Esophagus squamous epithelium (tissue), 5 donors: ENCODE measurements at regions not wholly inside any gene's neighbourhood (a gene's known extent, or its start where the extent isn't known, plus 50 kb on each side); places are given as distances from the start of the nearest gene placed in this dataset.

ENCODE experiments used
- DNase-seq: peaks from one replicate; lab custom pipeline; 2025; lab: John Stamatoyannopoulos, UW
- H3K27ac ChIP-seq, 4 donors: fragments of 200-600 bp; sonication (generic); one replicate each; pipeline ENCODE4 v1.5.1; 2016 to 2019; ENCODE audit warnings: mild to moderate bottlenecking in 1 of 4
- H3K27me3 ChIP-seq, 4 donors: fragments of 200-600 bp; sonication (generic); 1 replicate in 3 of 4; 2 replicates in 1 of 4; pipeline versions ENCODE4 v1.5.1 to v1.6.0; 2017 to 2021; ENCODE audit warnings: antibody characterized with exemption in 1 of 4
- H3K36me3 ChIP-seq, 3 donors: fragments of 200-600 bp; sonication (generic); one replicate each; pipeline ENCODE4 v1.5.1; 2016 to 2019
- H3K4me1 ChIP-seq, 3 donors: fragments of 200-600 bp; sonication (generic); one replicate each; pipeline ENCODE4 v1.5.1; 2017 to 2019
- H3K4me3 ChIP-seq, 4 donors: fragments of 200-600 bp; sonication (generic); 1 replicate in 3 of 4; 2 replicates in 1 of 4; pipeline ENCODE4 v1.5.1; 2016 to 2019; ENCODE audit warnings: mild to moderate bottlenecking in 2 of 4, moderate library complexity in 1 of 4
- H3K9me3 ChIP-seq, 3 donors: fragments of 200-600 bp; sonication (generic); one replicate each; pipeline ENCODE4 v1.5.1; 2016 to 2019
- CTCF ChIP-seq, 6 experiments: fragments of 450-650 bp in 4 of 6; fragments of 200-600 bp in 2 of 6; sonication (generic) in 2 of 6; IDR thresholded peaks; one replicate each; pipeline ENCODE4 v1.5.1; 2016 to 2019; ENCODE audit warnings: antibody characterized with exemption in 6 of 6, mild to moderate bottlenecking in 4 of 6, moderate library complexity in 4 of 6
- POLR2A ChIP-seq, 4 donors: fragments of 450-650 bp; IDR thresholded peaks; one replicate each; pipeline ENCODE4 v1.6.1; 2017; ENCODE audit warnings: antibody characterized with exemption in 4 of 4, mild to moderate bottlenecking in 4 of 4, moderate library complexity in 3 of 4
- WGBS, 2 donors: methylation state at CpG; one replicate each; pipeline ENCODE4 v1.1.5; 2018; 5-methylcytosine and 5-hydroxymethylcytosine counted together
- intact Hi-C: fragments of 100-400 bp; cut with DNase I; formaldehyde crosslinking; loops from one replicate; pipeline ENCODE4 v1.15.0; 2022
- donor health status: DM: yes; HTN: yes; CAD: no.

- H3K4me1 ChIP-seq = peaks cover 0 to 22% (median 0%) of the 10 kb centered on the region in 3 donors
- no peak overlapping the region for H3K4me3 ChIP-seq
- H3K27me3 ChIP-seq = no peaks in the 10 kb centered on the region
- H3K9me3 ChIP-seq = no peaks in the 10 kb centered on the region
- H3K36me3 ChIP-seq = no peaks in the 10 kb centered on the region
- TF ChIP-seq POLR2A (IDR thresholded peaks at IDR 0.05) (no peak), CTCF (IDR thresholded peaks at IDR 0.05) (peak in 2 of 6 experiments; percentile 19 to 44)
- no peak overlapping the region for H3K27ac ChIP-seq
- intact Hi-C loops = no loop called here
- no peak for DNase-seq
These were observed 496.4 kb downstream of the PCNX1 start for GRCh38 chr14:71403656-71404055.

- no peak for DNase-seq
- Histone ChIP-seq H3K27ac (no peak overlapping the region), H3K27me3 (no peaks in the 10 kb centered on the region), H3K36me3 (no peaks in the 10 kb centered on the region), H3K4me1 (peaks cover 0 to 15% (median 0%) of the 10 kb centered on the region in 3 donors), H3K4me3 (no peak overlapping the region), H3K9me3 (no peaks in the 10 kb centered on the region)
- intact Hi-C loops = no loop called here
- WGBS, 2 donors = 88 to 95% methylated on average over 4 of the region's 4 CpGs
- no peak for TF ChIP-seq POLR2A (IDR thresholded peaks at IDR 0.05)
- TF ChIP-seq CTCF (IDR thresholded peaks at IDR 0.05) = no peak
These were observed 498.4 kb downstream of the PCNX1 start for GRCh38 chr14:71405676-71406075.

- intact Hi-C loops = no loop called here
- WGBS, 2 donors = 78 to 82% methylated on average over 7 of the region's 7 CpGs
These were observed 501.2 kb downstream of the PCNX1 start for GRCh38 chr14:71408362-71409030.

GRCh38 chr14:71410578-71411284, 503.5 kb downstream of the PCNX1 start:
- no peaks in the 10 kb centered on the region for H3K36me3 ChIP-seq
- H3K4me1 ChIP-seq = peaks cover 0 to 25% (median 12%) of the 10 kb centered on the region in 3 donors
- intact Hi-C loops = no loop called here
- WGBS, 2 donors = 85 to 91% methylated on average over 5 of the region's 5 CpGs
- no peaks in the 10 kb centered on the region for H3K9me3 ChIP-seq
- DNase-seq = no peak
- TF ChIP-seq CTCF (IDR thresholded peaks at IDR 0.05) (no peak), POLR2A (IDR thresholded peaks at IDR 0.05) (no peak)
- H3K27ac ChIP-seq = no peak overlapping the region
- H3K4me3 ChIP-seq = no peak overlapping the region
- no peaks in the 10 kb centered on the region for H3K27me3 ChIP-seq

More at GRCh38 chr14:71408362-71409030, 501.2 kb downstream of the PCNX1 start:
- DNase-seq = no peak
- H3K9me3 ChIP-seq = no peaks in the 10 kb centered on the region
- H3K4me3 ChIP-seq = no peak overlapping the region
- H3K4me1 ChIP-seq = peaks cover 0 to 14% (median 8%) of the 10 kb centered on the region in 3 donors
- H3K36me3 ChIP-seq = no peaks in the 10 kb centered on the region
- H3K27ac ChIP-seq = no peak overlapping the region
- TF ChIP-seq POLR2A (IDR thresholded peaks at IDR 0.05) (no peak), CTCF (IDR thresholded peaks at IDR 0.05) (no peak)
- no peaks in the 10 kb centered on the region for H3K27me3 ChIP-seq

GRCh38 chr14:71411285-71411595, 504.0 kb downstream of the PCNX1 start:
- 69 to 85% methylated on average over 2 to 3 of the region's 3 CpGs for WGBS, 2 donors
- intact Hi-C loops = no loop called here
- Histone ChIP-seq H3K4me3 (no peak overlapping the region), H3K36me3 (no peaks in the 10 kb centered on the region), H3K9me3 (no peaks in the 10 kb centered on the region), H3K27me3 (no peaks in the 10 kb centered on the region), H3K4me1 (peaks cover 0 to 30% (median 14%) of the 10 kb centered on the region in 3 donors), H3K27ac (no peak overlapping the region)
- TF ChIP-seq POLR2A (IDR thresholded peaks at IDR 0.05) (no peak), CTCF (IDR thresholded peaks at IDR 0.05) (no peak)
- no peak for DNase-seq
